A673 (cell line): ENCODE measurements at regions not wholly inside any gene's neighbourhood (a gene's known extent, or its start where the extent isn't known, plus 50 kb on each side); places are given as distances from the start of the nearest gene placed in this dataset.

Source experiments
- CTCF ChIP-seq: fragments of 300-800, 200-600 bp; sonication (generic); conservative IDR thresholded peaks from 2 replicates; pipeline ENCODE4 v1.5.1; 2017; ENCODE audit warnings: low read depth, mild to moderate bottlenecking, antibody characterized with exemption, low read length, moderate library complexity, mixed read lengths
- EZH2 ChIP-seq: fragments of 200-600 bp; sonication (generic); IDR thresholded peaks from 2 replicates; pipeline ENCODE4 v1.6.1; 2017; ENCODE audit warnings: borderline replicate concordance, low read depth, mild to moderate bottlenecking, mixed read lengths, antibody characterized with exemption, low read length; ENCODE audit not compliant: poor library complexity, severe bottlenecking

GRCh38 chr3:82587174-82587573, 825.7 kb upstream of the GBE1 start:
- TF ChIP-seq CTCF, result no peak
- no peak for TF ChIP-seq EZH2
